Activated CD4-positive, alpha-beta T cell treated with anti-CD3 and anti-CD28 coated beads, Interleukin-2, amount 50 U/mL, for 16 hours (primary cell): ENCODE measurements at regions not wholly inside any gene's neighbourhood (a gene's known extent, or its start where the extent isn't known, plus 50 kb on each side); places are given as distances from the start of the nearest gene placed in this dataset.
A peak's percentile ranks its signal among the peaks of the same experiment; 100 is the strongest.
"Not testable (repeated sequence)": the region's sequence is repeated elsewhere in the genome, so short reads cannot be mapped to it uniquely, and the experiment has no call there.

Source experiments
- DNase-seq: peaks from one replicate; pipeline ENCODE4 v3.0.0-alpha.2; 2020

GRCh38 chr4:126386512-126386911 lies 1071.8 kb downstream of the FAT4 start:
- DNase-seq, result no peak

- DNase-seq, result no peak
These were observed 1080.9 kb downstream of the FAT4 start for GRCh38 chr4:126395664-126396063.

- DNase-seq, result no peak
These were observed 1081.4 kb downstream of the FAT4 start for GRCh38 chr4:126396121-126396520.

- no peak for DNase-seq
These were observed 1081.9 kb downstream of the FAT4 start for GRCh38 chr4:126396703-126397102.

- DNase-seq, result no peak
These were observed 1089.8 kb downstream of the FAT4 start for GRCh38 chr4:126404549-126404948.

- peak; percentile 1 for DNase-seq
These were observed 1090.7 kb downstream of the FAT4 start for GRCh38 chr4:126405369-126405982.

- no peak for DNase-seq
These were observed 1095.0 kb downstream of the FAT4 start for GRCh38 chr4:126409746-126410145.

- DNase-seq, result no peak
These were observed 1096.3 kb downstream of the FAT4 start for GRCh38 chr4:126411047-126411446.

GRCh38 chr4:126412310-126412709 lies 1097.6 kb downstream of the FAT4 start:
- not testable (repeated sequence) for DNase-seq

GRCh38 chr4:126414741-126415140 lies 1100.0 kb downstream of the FAT4 start:
- DNase-seq, result no peak

GRCh38 chr4:126419266-126419665 lies 1104.5 kb downstream of the FAT4 start:
- DNase-seq, result no peak

GRCh38 chr4:126427853-126428252 lies 1113.1 kb downstream of the FAT4 start:
- no peak for DNase-seq

GRCh38 chr4:126431049-126431448 lies 1116.3 kb downstream of the FAT4 start:
- no peak for DNase-seq

GRCh38 chr4:126435491-126435890 lies 1120.7 kb downstream of the FAT4 start:
- no peak for DNase-seq

- DNase-seq, result no peak
These were observed 1125.5 kb downstream of the FAT4 start for GRCh38 chr4:126440297-126440696.

GRCh38 chr4:126441173-126442035 lies 1126.6 kb downstream of the FAT4 start:
- DNase-seq, result no peak

- DNase-seq, result no peak
These were observed 1130.8 kb downstream of the FAT4 start for GRCh38 chr4:126445596-126445995.

GRCh38 chr4:126446917-126447316 lies 1132.2 kb downstream of the FAT4 start:
- DNase-seq, result no peak

GRCh38 chr4:126448086-126448845 lies 1133.5 kb downstream of the FAT4 start:
- DNase-seq, result no peak

- DNase-seq, result no peak
These were observed 1136.6 kb downstream of the FAT4 start for GRCh38 chr4:126451237-126451873.

- no peak for DNase-seq
These were observed 1141.1 kb downstream of the FAT4 start for GRCh38 chr4:126455865-126456264.

GRCh38 chr4:126458993-126459392 lies 1144.2 kb downstream of the FAT4 start:
- DNase-seq, result no peak

- no peak for DNase-seq
These were observed 1150.6 kb downstream of the FAT4 start for GRCh38 chr4:126465341-126465740.
